Epithelial cell of esophagus (primary cell): ENCODE measurements at regions not wholly inside any gene's neighbourhood (a gene's known extent, or its start where the extent isn't known, plus 50 kb on each side); places are given as distances from the start of the nearest gene placed in this dataset.

Experiments
- DNase-seq: peaks from one replicate; pipeline ENCODE4 v3.0.0; 2010; ENCODE audit warnings: low read depth
- H3K4me3 ChIP-seq: 2 replicates; pipeline ENCODE4 v1.5.1; 2011; ENCODE audit warnings: mild to moderate bottlenecking, low read length, control low read depth
- TF ChIP-seq, protein P1 (sequence below): IDR thresholded peaks from 2 replicates; pipeline ENCODE4 v1.5.1; 2011; ENCODE audit warnings: low read depth, mild to moderate bottlenecking, low read length, control low read depth, inconsistent platforms; ENCODE audit not compliant: insufficient read depth; ENCODE audit errors: missing control alignments

DNA sequence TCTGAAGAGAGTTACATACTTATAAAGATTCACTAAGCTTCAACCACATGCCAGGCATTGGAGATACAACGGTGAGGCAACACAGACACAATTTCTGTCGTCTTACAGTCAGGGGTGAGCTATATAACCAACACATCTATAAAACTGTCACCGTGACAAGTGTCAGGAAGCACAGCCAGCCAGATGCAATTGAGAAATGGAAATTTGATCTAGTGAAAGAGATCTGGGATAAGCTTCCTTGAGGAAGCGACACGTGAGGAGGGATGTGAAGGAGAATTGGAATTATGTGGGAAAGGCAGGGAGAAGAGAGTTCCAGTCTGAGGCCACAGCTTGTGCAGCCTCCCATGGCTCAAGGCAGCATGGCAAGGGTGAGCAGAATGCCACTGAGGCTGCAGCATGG is 50.9 kb upstream of the ZNF354B start:
- no peak for DNase-seq
- no peak overlapping the region for H3K4me3 ChIP-seq
- TF ChIP-seq, protein P1, sequence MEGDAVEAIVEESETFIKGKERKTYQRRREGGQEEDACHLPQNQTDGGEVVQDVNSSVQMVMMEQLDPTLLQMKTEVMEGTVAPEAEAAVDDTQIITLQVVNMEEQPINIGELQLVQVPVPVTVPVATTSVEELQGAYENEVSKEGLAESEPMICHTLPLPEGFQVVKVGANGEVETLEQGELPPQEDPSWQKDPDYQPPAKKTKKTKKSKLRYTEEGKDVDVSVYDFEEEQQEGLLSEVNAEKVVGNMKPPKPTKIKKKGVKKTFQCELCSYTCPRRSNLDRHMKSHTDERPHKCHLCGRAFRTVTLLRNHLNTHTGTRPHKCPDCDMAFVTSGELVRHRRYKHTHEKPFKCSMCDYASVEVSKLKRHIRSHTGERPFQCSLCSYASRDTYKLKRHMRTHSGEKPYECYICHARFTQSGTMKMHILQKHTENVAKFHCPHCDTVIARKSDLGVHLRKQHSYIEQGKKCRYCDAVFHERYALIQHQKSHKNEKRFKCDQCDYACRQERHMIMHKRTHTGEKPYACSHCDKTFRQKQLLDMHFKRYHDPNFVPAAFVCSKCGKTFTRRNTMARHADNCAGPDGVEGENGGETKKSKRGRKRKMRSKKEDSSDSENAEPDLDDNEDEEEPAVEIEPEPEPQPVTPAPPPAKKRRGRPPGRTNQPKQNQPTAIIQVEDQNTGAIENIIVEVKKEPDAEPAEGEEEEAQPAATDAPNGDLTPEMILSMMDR, result no peak

DNA sequence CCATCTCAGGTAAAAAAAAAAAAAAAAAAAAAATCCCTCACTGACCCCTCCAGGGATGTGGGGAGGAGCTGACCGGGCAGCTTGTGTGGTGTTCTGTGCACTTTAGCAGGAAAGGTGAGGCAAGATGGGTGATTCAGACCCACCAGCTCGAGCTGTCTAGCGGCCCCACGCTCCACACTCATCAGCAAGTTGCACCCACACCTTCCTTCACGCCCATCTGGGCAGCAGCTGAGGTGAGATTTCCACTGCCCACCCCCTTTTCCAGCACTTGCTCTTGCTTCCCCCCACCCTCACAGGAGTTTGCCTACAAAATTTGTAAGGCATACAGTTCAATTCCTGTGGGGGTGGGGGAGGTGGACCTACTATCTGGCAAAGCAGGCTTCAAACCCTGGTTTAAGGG is 58.7 kb upstream of the ZNF354B start:
- TF ChIP-seq, protein P1, result no peak
- DNase-seq, result no peak
- H3K4me3 ChIP-seq, result no peak overlapping the region

GRCh38 chr5:178797546-178798440 is 62.0 kb upstream of the ZNF354B start:
- DNase-seq, result no peak
- TF ChIP-seq, protein P1, result no peak
- H3K4me3 ChIP-seq, result no peak overlapping the region

DNA sequence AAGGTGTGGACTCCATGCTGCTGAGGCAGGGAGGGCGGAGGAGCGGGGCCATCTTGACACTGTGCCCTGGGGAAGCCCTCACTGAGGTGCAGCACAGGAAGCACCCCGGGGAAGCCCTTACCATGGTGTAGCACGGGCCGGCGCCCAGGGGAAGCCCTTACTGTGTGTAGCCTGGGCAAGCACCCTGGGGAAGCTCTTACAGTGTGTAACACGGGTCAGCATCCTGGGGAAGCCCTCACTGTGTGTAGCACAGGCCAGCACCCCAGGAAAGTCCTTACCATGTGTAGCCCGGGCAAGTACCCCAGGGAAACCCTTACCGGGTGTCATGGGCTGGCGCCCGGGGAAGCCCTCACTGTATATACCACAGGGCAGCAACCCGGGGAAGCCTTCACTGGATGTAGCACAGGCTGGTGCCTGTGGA is 62.6 kb upstream of the ZNF354B start:
- H3K4me3 ChIP-seq, result no peak overlapping the region
- TF ChIP-seq, protein P1, result no peak
- DNase-seq, result no peak

DNA sequence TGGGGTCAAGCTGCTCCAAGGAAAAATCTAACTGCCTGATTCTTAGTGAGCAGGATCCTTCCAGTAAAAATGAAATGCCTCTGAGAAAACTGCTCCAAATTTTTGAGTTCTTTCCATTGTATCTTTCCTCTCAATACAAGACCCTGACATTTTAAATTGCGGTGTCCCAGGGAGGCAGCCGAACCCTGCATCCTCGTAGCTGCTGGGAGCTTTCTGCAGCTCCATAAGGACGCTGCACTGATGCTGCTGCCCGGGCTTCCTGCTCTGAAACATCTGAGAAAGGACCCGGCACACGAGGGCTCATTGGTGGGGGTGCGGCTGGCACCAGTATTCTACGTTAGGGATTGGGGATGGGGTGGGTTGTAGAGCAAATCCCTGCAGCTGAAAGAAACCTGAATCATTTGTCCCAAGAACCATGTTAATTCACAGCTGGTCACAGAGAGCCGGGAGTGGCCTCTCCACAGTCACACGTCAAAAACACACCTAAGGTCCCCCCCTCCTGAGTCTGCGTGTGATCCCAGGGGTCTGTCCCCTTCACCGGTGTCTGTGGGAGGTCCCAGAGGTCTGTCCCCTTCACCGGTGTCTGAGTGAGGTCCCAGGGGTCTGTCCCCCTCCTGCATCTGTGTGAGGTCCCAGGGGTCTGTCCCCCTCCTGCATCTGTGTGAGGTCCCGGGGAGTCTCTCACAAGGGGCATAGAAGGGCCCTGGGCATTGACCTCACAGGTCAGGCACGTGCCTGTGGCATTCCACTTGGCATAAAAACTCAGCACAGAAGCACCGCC is 63.4 kb upstream of the ZNF354B start:
- DNase-seq, result no peak
- TF ChIP-seq, protein P1, result no peak
- no peak overlapping the region for H3K4me3 ChIP-seq

DNA sequence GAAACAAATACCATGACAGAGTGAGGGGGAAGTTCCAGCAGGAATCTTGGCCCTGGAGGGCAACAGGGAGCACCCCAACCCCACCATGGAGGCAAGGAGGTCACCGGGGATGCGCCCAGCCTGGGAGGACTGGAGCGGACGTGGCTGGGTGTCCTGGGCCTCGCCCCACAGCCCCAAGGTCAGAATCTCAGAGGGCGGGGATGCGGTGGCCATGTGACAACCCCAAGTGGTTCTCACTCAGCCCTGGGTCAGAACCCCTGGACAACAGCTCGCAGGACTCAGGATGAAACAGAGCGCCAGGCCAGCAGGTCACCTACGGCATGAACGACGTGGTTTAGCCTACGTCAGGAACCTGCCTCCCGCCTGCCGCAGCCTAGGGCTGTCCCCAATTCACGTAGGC is 64.0 kb upstream of the ZNF354A start:
- no peak for DNase-seq
- TF ChIP-seq, protein P1, result no peak
- H3K4me3 ChIP-seq, result no peak overlapping the region
